ENCODE measurements at regions not wholly inside any gene's neighbourhood (a gene's known extent, or its start where the extent isn't known, plus 50 kb on each side); places are given as distances from the start of the nearest gene placed in this dataset.

GRCh38 chr10:5582736-5583135 is 58.0 kb downstream of the CALML3 start:
- intact Hi-C loops (cut with micrococcal nuclease; ENCODE audit: unreplicated experiment), result no loop called here
- peaks cover 28% of the 10 kb centered on the region for H3K4me1 Mint-ChIP-seq (ENCODE audit: low read depth, unreplicated experiment)
- Histone ChIP-seq H3K4me3 (ENCODE audit: low read depth, low read length) (no peak overlapping the region), H3K9me3 (peaks cover 26% of the 10 kb centered on the region), H3K4me1 (peaks cover 39% of the 10 kb centered on the region), H3K27me3 (replicated peaks; ENCODE audit: control insufficient read depth, insufficient read depth, low read length) (no peaks in the 10 kb centered on the region), H3K36me3 (ENCODE audit: control insufficient read depth, insufficient read depth, low read length) (no peaks in the 10 kb centered on the region)
- no peak for TF ChIP-seq CTCF (IDR thresholded peaks at IDR 0.05; ENCODE audit: insufficient read depth in 1 of 2, low read depth in 1 of 2, low read length in 1 of 2, severe bottlenecking in 1 of 2, unreplicated experiment in 1 of 2)
- no peak overlapping the region for H3K4me3 Mint-ChIP-seq (ENCODE audit: unreplicated experiment)
- no TSS peak for BruUV-seq (replicated peaks)
- peaks cover 18% of the 10 kb centered on the region for H3K36me3 Mint-ChIP-seq (ENCODE audit: insufficient read depth, unreplicated experiment)
- CTCF ChIA-PET, result interaction anchor here (0.6 kb wide), 1 partner anchor 141 kb away, joined by 6 read pairs; no protein-coding TSS in a partner anchor
- POLR2A ChIA-PET, result no interaction called here
- no peaks in the 10 kb centered on the region for H3K27me3 Mint-ChIP-seq (ENCODE audit: insufficient read depth, unreplicated experiment)
- no peak for DNase-seq
- peak overlapping the region; percentile 41 for H3K27ac Mint-ChIP-seq (ENCODE audit: unreplicated experiment)
- H3K9me3 Mint-ChIP-seq (ENCODE audit: unreplicated experiment), result no peaks in the 10 kb centered on the region

- no peak for TF ChIP-seq CTCF (IDR thresholded peaks at IDR 0.05; ENCODE audit: insufficient read depth in 1 of 2, low read depth in 1 of 2, low read length in 1 of 2, severe bottlenecking in 1 of 2, unreplicated experiment in 1 of 2)
- Histone ChIP-seq H3K9me3 (peaks cover 26% of the 10 kb centered on the region), H3K4me3 (ENCODE audit: low read depth, low read length) (no peak overlapping the region), H3K27me3 (replicated peaks; ENCODE audit: control insufficient read depth, insufficient read depth, low read length) (no peaks in the 10 kb centered on the region), H3K4me1 (peaks cover 33% of the 10 kb centered on the region), H3K36me3 (ENCODE audit: control insufficient read depth, insufficient read depth, low read length) (no peaks in the 10 kb centered on the region)
- H3K27me3 Mint-ChIP-seq (ENCODE audit: insufficient read depth, unreplicated experiment), result no peaks in the 10 kb centered on the region
- H3K36me3 Mint-ChIP-seq (ENCODE audit: insufficient read depth, unreplicated experiment), result peaks cover 8% of the 10 kb centered on the region
- no TSS peak for BruUV-seq (replicated peaks)
- POLR2A ChIA-PET, result interaction anchor here (0.7 kb wide), 1 partner anchor 94 kb away, joined by 3 read pairs; no protein-coding TSS in a partner anchor
- no peak for DNase-seq
- peak overlapping the region; percentile 41 for H3K27ac Mint-ChIP-seq (ENCODE audit: unreplicated experiment)
- H3K4me1 Mint-ChIP-seq (ENCODE audit: low read depth, unreplicated experiment), result peaks cover 28% of the 10 kb centered on the region
- intact Hi-C loops (cut with micrococcal nuclease; ENCODE audit: unreplicated experiment), result no loop called here
- H3K9me3 Mint-ChIP-seq (ENCODE audit: unreplicated experiment), result no peaks in the 10 kb centered on the region
- no peak overlapping the region for H3K4me3 Mint-ChIP-seq (ENCODE audit: unreplicated experiment)
- CTCF ChIA-PET, result interaction anchor here (0.9 kb wide), 1 partner anchor 142 kb away, joined by 3 read pairs; no protein-coding TSS in a partner anchor
Observed at GRCh38 chr10:5583525-5584175, 58.9 kb downstream of the CALML3 start.

- H3K27me3 Mint-ChIP-seq (ENCODE audit: insufficient read depth, unreplicated experiment), result no peaks in the 10 kb centered on the region
- no peaks in the 10 kb centered on the region for H3K36me3 ChIP-seq (ENCODE audit: control insufficient read depth, insufficient read depth, low read length)
- CTCF ChIA-PET, result no interaction called here
- no peak overlapping the region for H3K4me3 Mint-ChIP-seq (ENCODE audit: unreplicated experiment)
- no peak overlapping the region for H3K27ac Mint-ChIP-seq (ENCODE audit: unreplicated experiment)
- peaks cover 43% of the 10 kb centered on the region for H3K4me1 ChIP-seq
- peaks cover 26% of the 10 kb centered on the region for H3K9me3 ChIP-seq
- H3K27me3 ChIP-seq (replicated peaks; ENCODE audit: control insufficient read depth, insufficient read depth, low read length), result no peaks in the 10 kb centered on the region
- POLR2A ChIA-PET, result no interaction called here
- intact Hi-C loops (cut with micrococcal nuclease; ENCODE audit: unreplicated experiment), result loop anchor here (5.0 kb wide), 1 partner anchor 68 kb away; no protein-coding TSS in a partner anchor
- H3K4me3 ChIP-seq (ENCODE audit: low read depth, low read length), result no peak overlapping the region
- H3K36me3 Mint-ChIP-seq (ENCODE audit: insufficient read depth, unreplicated experiment), result peaks cover 6% of the 10 kb centered on the region
- TF ChIP-seq CTCF (IDR thresholded peaks at IDR 0.05; ENCODE audit: insufficient read depth in 1 of 2, low read depth in 1 of 2, low read length in 1 of 2, severe bottlenecking in 1 of 2, unreplicated experiment in 1 of 2), result no peak
- no TSS peak for BruUV-seq (replicated peaks)
- H3K4me1 Mint-ChIP-seq (ENCODE audit: low read depth, unreplicated experiment), result peaks cover 36% of the 10 kb centered on the region
- no peak for DNase-seq
- H3K9me3 Mint-ChIP-seq (ENCODE audit: unreplicated experiment), result no peaks in the 10 kb centered on the region
Observed at GRCh38 chr10:5584895-5585516, 60.2 kb downstream of the CALML3 start.
